Ishikawa (cell line): ENCODE measurements at regions not wholly inside any gene's neighbourhood (a gene's known extent, or its start where the extent isn't known, plus 50 kb on each side); places are given as distances from the start of the nearest gene placed in this dataset.

Source experiments
- EGR1 ChIP-seq: IDR thresholded peaks from 2 replicates; pipeline ENCODE4 v1.6.1; 2012
- EP300 ChIP-seq: IDR thresholded peaks from 2 replicates; pipeline ENCODE4 v1.6.1; 2012; ENCODE audit warnings: borderline replicate concordance
- NFIC ChIP-seq: IDR thresholded peaks from 2 replicates; pipeline ENCODE4 v1.6.1; 2012
- RAD21 ChIP-seq: IDR thresholded peaks from 2 replicates; pipeline ENCODE4 v1.6.1; 2012; ENCODE audit warnings: low read depth
- TAF1 ChIP-seq: IDR thresholded peaks from 2 replicates; pipeline ENCODE4 v1.6.1; 2012; ENCODE audit warnings: low read depth, mild to moderate bottlenecking
- YY1 ChIP-seq: IDR thresholded peaks from 2 replicates; pipeline ENCODE4 v1.6.1; 2012; ENCODE audit warnings: low read depth

DNA sequence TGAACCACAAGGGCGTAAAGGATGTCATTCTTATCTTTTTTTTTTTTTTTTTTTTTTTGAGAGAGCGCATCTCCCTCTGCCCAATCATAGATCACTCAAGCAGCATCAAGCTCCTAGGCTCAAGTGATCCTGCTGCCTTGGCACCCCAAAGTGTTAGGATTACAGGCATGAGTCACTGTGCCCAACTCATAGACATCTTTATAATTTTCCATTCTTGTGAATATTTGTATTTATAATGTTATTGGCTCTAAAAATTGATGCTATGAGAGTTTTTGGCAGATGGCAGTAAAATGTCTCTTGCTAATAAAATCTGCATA lies 128.7 kb downstream of the AKR1D1 start:
- TF ChIP-seq EGR1 (no peak), RAD21 (no peak), YY1 (no peak), NFIC (no peak), TAF1 (no peak), EP300 (no peak)
